ENCODE measurements at regions not wholly inside any gene's neighbourhood (a gene's known extent, or its start where the extent isn't known, plus 50 kb on each side); places are given as distances from the start of the nearest gene placed in this dataset.

GRCh38 chr10:65149878-65150277 lies 1628.7 kb downstream of the REEP3 start:
- no peak overlapping the region for H3K27ac Mint-ChIP-seq
- H3K27me3 Mint-ChIP-seq (ENCODE audit: low read depth in 2 of 2): no peaks in the 10 kb centered on the region
- TF ChIP-seq CTCF (IDR thresholded peaks at IDR 0.05): no peak
- Histone ChIP-seq H3K4me3 (ENCODE audit: low read length) (no peak overlapping the region), H3K27me3 (ENCODE audit: control insufficient read depth, insufficient read depth, low read length) (no peaks in the 10 kb centered on the region), H3K4me1 (ENCODE audit: control insufficient read depth, insufficient read depth, low read length) (no peaks in the 10 kb centered on the region), H3K9me3 (ENCODE audit: control insufficient read depth, insufficient read depth, low read length) (no peaks in the 10 kb centered on the region), H3K27ac (ENCODE audit: low read length) (no peak overlapping the region), H3K36me3 (ENCODE audit: control insufficient read depth, insufficient read depth, low read length) (no peaks in the 10 kb centered on the region)
- H3K9me3 Mint-ChIP-seq: peaks cover 11 to 13% of the 10 kb centered on the region in 2 donors
- DNase-seq (no peak), ATAC-seq (no peak)
- no peaks in the 10 kb centered on the region for H3K36me3 Mint-ChIP-seq
- intact Hi-C loops (cut with micrococcal nuclease): no loop called here
- no peak overlapping the region for H3K4me3 Mint-ChIP-seq
- WGBS (ENCODE audit: insufficient coverage): no CpG with 5 or more reads among the region's 1 CpG
- no peaks in the 10 kb centered on the region for H3K4me1 Mint-ChIP-seq

DNA sequence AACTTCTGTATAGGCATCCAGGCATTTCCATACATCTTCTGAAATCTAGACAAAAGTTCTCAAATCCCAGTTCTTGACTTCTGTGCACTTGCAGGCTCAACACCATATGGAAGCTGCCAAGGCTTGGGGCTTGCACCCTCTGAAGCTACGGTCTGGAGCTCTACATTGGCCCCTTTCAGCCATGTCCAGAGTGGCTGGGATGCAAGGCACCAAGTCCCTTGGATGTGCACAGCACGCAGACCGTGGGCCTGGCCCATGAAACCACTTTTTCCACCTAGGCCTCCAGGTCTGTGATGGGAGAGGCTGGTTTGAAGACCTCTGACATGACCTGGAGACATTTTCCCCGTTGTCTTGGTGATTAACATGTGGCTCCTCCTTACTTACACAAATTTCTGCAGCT lies 1645.1 kb downstream of the REEP3 start:
- peaks cover 24 to 32% of the 10 kb centered on the region in 2 donors for H3K9me3 Mint-ChIP-seq
- no peak overlapping the region for H3K4me3 ChIP-seq (ENCODE audit: low read length)
- TF ChIP-seq CTCF (IDR thresholded peaks at IDR 0.05): no peak
- H3K36me3 ChIP-seq (ENCODE audit: control insufficient read depth, insufficient read depth, low read length): no peaks in the 10 kb centered on the region
- no peaks in the 10 kb centered on the region for H3K9me3 ChIP-seq (ENCODE audit: control insufficient read depth, insufficient read depth, low read length)
- 74% methylated on average over 4 of the region's 4 CpGs for WGBS (ENCODE audit: insufficient coverage)
- no peak overlapping the region for H3K4me3 Mint-ChIP-seq
- no peak for DNase-seq
- H3K27ac Mint-ChIP-seq: no peak overlapping the region
- intact Hi-C loops (cut with micrococcal nuclease): no loop called here
- H3K36me3 Mint-ChIP-seq: peaks cover 15% of the 10 kb centered on the region
- no peaks in the 10 kb centered on the region for H3K27me3 Mint-ChIP-seq (ENCODE audit: low read depth in 2 of 2)
- no peak for ATAC-seq
- no peaks in the 10 kb centered on the region for H3K4me1 Mint-ChIP-seq
- no peaks in the 10 kb centered on the region for H3K4me1 ChIP-seq (ENCODE audit: control insufficient read depth, insufficient read depth, low read length)
- no peak overlapping the region for H3K27ac ChIP-seq (ENCODE audit: low read length)
- no peaks in the 10 kb centered on the region for H3K27me3 ChIP-seq (ENCODE audit: control insufficient read depth, insufficient read depth, low read length)

DNA sequence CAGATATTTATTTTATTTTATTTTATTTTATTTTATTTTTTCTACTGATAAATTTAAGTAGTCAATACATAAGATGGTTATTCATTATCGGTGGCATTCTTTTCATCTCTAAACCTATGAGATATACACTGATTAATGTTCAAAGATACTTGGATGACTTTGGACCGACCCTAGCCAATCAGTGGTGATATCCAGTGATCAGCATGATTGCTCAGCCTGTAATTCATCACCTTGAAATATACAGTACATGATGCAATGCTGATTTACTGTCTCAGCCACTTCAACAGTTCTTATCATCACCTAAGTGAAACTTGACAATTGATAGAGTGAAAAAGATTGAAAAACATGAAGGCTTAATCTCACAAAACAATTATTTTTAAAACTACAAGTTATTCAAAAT lies 1651.0 kb downstream of the REEP3 start:
- H3K27me3 ChIP-seq (ENCODE audit: control insufficient read depth, insufficient read depth, low read length): no peaks in the 10 kb centered on the region
- no peaks in the 10 kb centered on the region for H3K4me1 ChIP-seq (ENCODE audit: control insufficient read depth, insufficient read depth, low read length)
- no peaks in the 10 kb centered on the region for H3K9me3 ChIP-seq (ENCODE audit: control insufficient read depth, insufficient read depth, low read length)
- no peak overlapping the region for H3K27ac ChIP-seq (ENCODE audit: low read length)
- Mint-ChIP-seq H3K9me3 (peaks cover 13 to 38% of the 10 kb centered on the region in 2 donors), H3K27ac (no peak overlapping the region), H3K36me3 (peaks cover 15% of the 10 kb centered on the region), H3K27me3 (ENCODE audit: low read depth in 2 of 2) (no peaks in the 10 kb centered on the region), H3K4me1 (no peaks in the 10 kb centered on the region), H3K4me3 (no peak overlapping the region)
- DNase-seq (no peak), ATAC-seq (no peak)
- no peak overlapping the region for H3K4me3 ChIP-seq (ENCODE audit: low read length)
- 29% methylated on average over 1 of the region's 2 CpGs for WGBS (ENCODE audit: insufficient coverage)
- no peak for TF ChIP-seq CTCF (IDR thresholded peaks at IDR 0.05)
- H3K36me3 ChIP-seq (ENCODE audit: control insufficient read depth, insufficient read depth, low read length): no peaks in the 10 kb centered on the region
- intact Hi-C loops (cut with micrococcal nuclease): no loop called here

DNA sequence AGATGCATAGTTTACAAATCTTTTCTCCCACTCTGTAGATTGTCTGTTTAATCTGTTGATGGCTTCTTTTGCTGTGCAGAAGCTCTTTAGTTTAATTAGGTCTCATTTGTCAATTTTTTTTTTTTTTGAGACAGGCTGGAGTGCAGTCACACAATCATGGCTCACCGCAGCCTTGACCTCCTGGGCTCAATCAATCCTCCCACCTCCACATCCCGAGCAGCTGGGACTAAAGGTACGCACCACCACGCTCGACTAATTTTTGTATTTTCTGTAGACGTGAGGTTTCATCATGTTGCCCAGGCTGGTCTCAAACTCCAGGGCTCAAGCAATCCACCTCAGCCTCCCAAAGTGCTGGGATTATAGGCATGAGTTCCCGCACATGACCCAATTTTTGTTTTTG lies 1655.8 kb downstream of the REEP3 start:
- H3K27me3 Mint-ChIP-seq (ENCODE audit: low read depth in 2 of 2): no peaks in the 10 kb centered on the region
- Histone ChIP-seq H3K4me3 (ENCODE audit: low read length) (no peak overlapping the region), H3K27ac (ENCODE audit: low read length) (no peak overlapping the region), H3K27me3 (ENCODE audit: control insufficient read depth, insufficient read depth, low read length) (no peaks in the 10 kb centered on the region), H3K36me3 (ENCODE audit: control insufficient read depth, insufficient read depth, low read length) (no peaks in the 10 kb centered on the region), H3K4me1 (ENCODE audit: control insufficient read depth, insufficient read depth, low read length) (no peaks in the 10 kb centered on the region), H3K9me3 (ENCODE audit: control insufficient read depth, insufficient read depth, low read length) (no peaks in the 10 kb centered on the region)
- intact Hi-C loops (cut with micrococcal nuclease): no loop called here
- DNase-seq: no peak
- H3K4me3 Mint-ChIP-seq: no peak overlapping the region
- 87% methylated on average over 7 of the region's 7 CpGs for WGBS (ENCODE audit: insufficient coverage)
- H3K9me3 Mint-ChIP-seq: peaks cover 19 to 27% of the 10 kb centered on the region in 2 donors
- TF ChIP-seq CTCF (IDR thresholded peaks at IDR 0.05): no peak
- no peak overlapping the region for H3K27ac Mint-ChIP-seq
- peaks cover 29% of the 10 kb centered on the region for H3K36me3 Mint-ChIP-seq
- no peaks in the 10 kb centered on the region for H3K4me1 Mint-ChIP-seq
- no peak for ATAC-seq

Data from natural killer cell (primary cell).